H1 (cell line): ENCODE measurements at regions not wholly inside any gene's neighbourhood (a gene's known extent, or its start where the extent isn't known, plus 50 kb on each side); places are given as distances from the start of the nearest gene placed in this dataset.

Source experiments
- CTCF ChIA-PET: fragments of 300-600 bp; sonication (Branson Sonifier 250); formaldehyde crosslinking; loops from one replicate; lab custom pipeline; 2021; ENCODE audit not compliant: partially characterized antibody; lab: Charles Lee
- POLR2A ChIA-PET: fragments of 300-600 bp; sonication (Branson Sonifier 250); formaldehyde crosslinking; loops from one replicate; lab custom pipeline; 2021; ENCODE audit warnings: inconsistent platforms; ENCODE audit not compliant: partially characterized antibody; lab: Charles Lee
- DNase-seq, 2 experiments: peaks; one replicate each; pipeline versions ENCODE4 v3.0.0 to v3.0.0-alpha.2; 2010 to 2022; ENCODE audit warnings: low spot score in 2 of 2, low read depth in 1 of 2, mixed read lengths in 1 of 2
- FAIRE-seq: peaks from 2 replicates; lab custom pipeline; 2011; peaks lifted over from hg19 to GRCh38; lab: Jason Lieb, UNC
- H2AFZ ChIP-seq: 2 replicates; pipeline ENCODE4 v1.8.1; 2012; ENCODE audit warnings: low read length, inconsistent platforms
- H2AK5ac ChIP-seq: 2 replicates; pipeline ENCODE4 v1.6.1; 2013; ENCODE audit warnings: low read depth, low read length
- H2BK120ac ChIP-seq: replicated peaks from 2 replicates; pipeline ENCODE3; 2013; ENCODE audit warnings: low read depth, low read length, inconsistent platforms
- H2BK12ac ChIP-seq: 2 replicates; pipeline ENCODE4 v1.6.1; 2013; ENCODE audit warnings: low read depth, low read length
- H2BK15ac ChIP-seq: 2 replicates; pipeline ENCODE4 v1.6.1; 2013; ENCODE audit warnings: low read length
- H2BK20ac ChIP-seq: 2 replicates; pipeline ENCODE4 v1.6.1; 2013; ENCODE audit warnings: low read length
- H2BK5ac ChIP-seq: 2 replicates; pipeline ENCODE4 v1.6.1; 2013; ENCODE audit warnings: low read depth, low read length
- H3K14ac ChIP-seq: 2 replicates; pipeline ENCODE4 v1.6.1; 2013; ENCODE audit warnings: inconsistent platforms; ENCODE audit not compliant: insufficient read length
- H3K18ac ChIP-seq: 2 replicates; pipeline ENCODE4 v1.6.1; 2013; ENCODE audit warnings: low read length; ENCODE audit errors: extremely low read depth
- H3K23ac ChIP-seq: 2 replicates; pipeline ENCODE4 v1.6.1; 2013; ENCODE audit warnings: inconsistent platforms; ENCODE audit not compliant: insufficient read length
- H3K23me2 ChIP-seq: 2 replicates; pipeline ENCODE4 v1.6.1; 2013; ENCODE audit warnings: low read depth, low read length
- H3K27ac ChIP-seq: 2 replicates; pipeline ENCODE4 v1.6.1; 2011; ENCODE audit warnings: low read depth, low read length, inconsistent platforms
- H3K27me3 ChIP-seq, 4 experiments: replicated peaks in 1 of 4; 1 replicate in 1 of 4; 2 replicates in 3 of 4; pipeline versions ENCODE4 v1.6.1 to v1.8.1; 2011 to 2013; ENCODE audit warnings: low read length in 3 of 4, mild to moderate bottlenecking in 3 of 4, inconsistent platforms in 2 of 4, mixed read lengths in 2 of 4, moderate library complexity in 1 of 4; ENCODE audit not compliant: control insufficient read depth in 3 of 4, insufficient read depth in 3 of 4; ENCODE audit errors: extremely low read depth in 1 of 4
- H3K36me3 ChIP-seq, 4 experiments: 2 replicates each; pipeline versions ENCODE4 v1.6.1 to v1.8.1; 2011 to 2013; ENCODE audit warnings: mild to moderate bottlenecking in 4 of 4, low read length in 3 of 4, moderate library complexity in 2 of 4, control low read depth in 1 of 4, inconsistent platforms in 1 of 4; ENCODE audit not compliant: insufficient read depth in 4 of 4, control insufficient read depth in 2 of 4
- H3K4ac ChIP-seq: replicated peaks from 2 replicates; pipeline ENCODE3; 2013; ENCODE audit warnings: low read length, low read depth, mixed read lengths, inconsistent platforms; ENCODE audit not compliant: insufficient read length
- H3K4me1 ChIP-seq, 4 experiments: replicated peaks in 1 of 4; 1 replicate in 1 of 4; 2 replicates in 3 of 4; pipeline versions ENCODE4 v1.6.1 to v1.8.1; 2011 to 2013; ENCODE audit warnings: low read length in 3 of 4, inconsistent platforms in 2 of 4, mixed read lengths in 1 of 4; ENCODE audit not compliant: insufficient read depth in 4 of 4, control insufficient read depth in 3 of 4
- H3K4me2 ChIP-seq, 2 experiments: 2 replicates each; pipeline versions ENCODE4 v1.6.1 to v1.8.1; 2011 to 2013; ENCODE audit warnings: low read depth in 2 of 2, low read length in 2 of 2, control low read depth in 1 of 2, inconsistent platforms in 1 of 2, mild to moderate bottlenecking in 1 of 2; ENCODE audit not compliant: insufficient read depth in 1 of 2
- H3K4me3 ChIP-seq, 4 experiments: fragments of 200-600, 300-600 bp in 1 of 4; sonication (generic), shearing (Covaris generic), sonication (Bioruptor Twin) in 1 of 4; 2 replicates each; pipeline versions ENCODE4 v1.5.1 to v1.8.1; 2011 to 2016; ENCODE audit warnings: low read length in 4 of 4, low read depth in 3 of 4, control low read depth in 2 of 4, inconsistent platforms in 2 of 4, mild to moderate bottlenecking in 2 of 4, mixed read lengths in 1 of 4, moderate library complexity in 1 of 4; ENCODE audit not compliant: insufficient read depth in 2 of 4; ENCODE audit errors: extremely low read depth in 1 of 4
- H3K56ac ChIP-seq: replicated peaks from 2 replicates; pipeline ENCODE3; 2013; ENCODE audit warnings: low read depth, mild to moderate bottlenecking, mixed read lengths, low read length, inconsistent platforms; ENCODE audit not compliant: insufficient read length
- H3K79me1 ChIP-seq: 2 replicates; pipeline ENCODE4 v1.6.1; 2013; ENCODE audit warnings: low read depth, low read length, control low read depth
- H3K79me2 ChIP-seq, 2 experiments: 2 replicates each; pipeline versions ENCODE4 v1.6.1 to v1.8.1; 2012 to 2013; ENCODE audit warnings: low read length in 2 of 2, mild to moderate bottlenecking in 2 of 2, inconsistent platforms in 1 of 2; ENCODE audit not compliant: insufficient read depth in 2 of 2, control insufficient read depth in 1 of 2
- H3K9ac ChIP-seq, 4 experiments: replicated peaks in 1 of 4; 1 replicate in 1 of 4; 2 replicates in 3 of 4; pipeline versions ENCODE4 v1.6.1 to v1.8.1; 2011 to 2013; ENCODE audit warnings: low read depth in 3 of 4, low read length in 3 of 4, control low read depth in 2 of 4, mild to moderate bottlenecking in 2 of 4, moderate library complexity in 2 of 4, inconsistent platforms in 1 of 4; ENCODE audit errors: extremely low read depth in 1 of 4
- H3K9me3 ChIP-seq, 2 experiments: 2 replicates each; pipeline versions ENCODE4 v1.6.1 to v1.8.1; 2012 to 2013; ENCODE audit warnings: mild to moderate bottlenecking in 2 of 2, moderate library complexity in 2 of 2, control low read depth in 1 of 2, inconsistent platforms in 1 of 2, low read depth in 1 of 2, low read length in 1 of 2, mixed read lengths in 1 of 2; ENCODE audit not compliant: insufficient read depth in 2 of 2
- H4K20me1 ChIP-seq, 2 experiments: replicated peaks in 1 of 2; 2 replicates each; pipeline versions ENCODE3 to v1.8.1; 2011 to 2013; ENCODE audit warnings: inconsistent platforms in 2 of 2, low read length in 2 of 2, mild to moderate bottlenecking in 1 of 2; ENCODE audit not compliant: insufficient read depth in 2 of 2, control insufficient read depth in 1 of 2
- H4K5ac ChIP-seq: 2 replicates; pipeline ENCODE4 v1.6.1; 2013; ENCODE audit warnings: low read length, low read depth, mixed read lengths, inconsistent platforms; ENCODE audit not compliant: insufficient read length
- H4K8ac ChIP-seq: 2 replicates; pipeline ENCODE4 v1.8.0; 2013; ENCODE audit warnings: mild to moderate bottlenecking, moderate library complexity, low read length, inconsistent platforms; ENCODE audit not compliant: insufficient read depth; ENCODE audit errors: extremely low read depth
- H4K91ac ChIP-seq: replicated peaks from 2 replicates; pipeline ENCODE3; 2013; ENCODE audit warnings: low read length, mixed read lengths, inconsistent platforms; ENCODE audit not compliant: insufficient read length
- HDAC2 ChIP-seq, 2 experiments: fragments of 300-600 bp in 1 of 2; sonication (generic) in 1 of 2; IDR thresholded peaks; 2 replicates each; pipeline ENCODE4 v1.6.1; 2011 to 2012; ENCODE audit warnings: low read depth in 2 of 2, low read length in 2 of 2, mild to moderate bottlenecking in 2 of 2, moderate library complexity in 2 of 2, borderline replicate concordance in 1 of 2, inconsistent platforms in 1 of 2
- NANOG ChIP-seq: IDR thresholded peaks from 2 replicates; pipeline ENCODE4 v1.6.1; 2011; ENCODE audit warnings: low read length, low read depth, mild to moderate bottlenecking, inconsistent platforms; ENCODE audit not compliant: insufficient read depth, poor library complexity, severe bottlenecking
- NRF1 ChIP-seq: IDR thresholded peaks from 2 replicates; pipeline ENCODE4 v1.6.1; 2011; ENCODE audit warnings: mild to moderate bottlenecking, low read depth, low read length, improper control_type of control experiment
- SP2 ChIP-seq: IDR thresholded peaks from 2 replicates; pipeline ENCODE4 v1.6.1; 2012; ENCODE audit warnings: mild to moderate bottlenecking, low read length, inconsistent platforms

- Histone ChIP-seq H3K4ac (no peak overlapping the region), H3K4me3 (no peak overlapping the region), H4K8ac (no peak overlapping the region), H2BK5ac (no peak overlapping the region), H3K4me1 (peaks cover 0 to 4% (median 0%) of the 10 kb centered on the region in 4 experiments; a peak in 1 of 7 replicates), H2BK15ac (no peak overlapping the region), H2BK20ac (no peak overlapping the region), H3K27ac (no peak overlapping the region), H4K5ac (no peak overlapping the region), H3K14ac (no peak overlapping the region), H4K91ac (no peak overlapping the region), H2AFZ (no peak overlapping the region), H2BK12ac (no peak overlapping the region), H3K23ac (no peak overlapping the region), H3K9ac (no peak overlapping the region), H3K4me2 (no peak overlapping the region), H3K23me2 (no peaks in the 10 kb centered on the region), H2AK5ac (no peak overlapping the region), H3K79me1 (no peaks in the 10 kb centered on the region), H2BK120ac (no peak overlapping the region), H3K9me3 (no peaks in the 10 kb centered on the region), H3K27me3 (no peaks in the 10 kb centered on the region), H3K79me2 (no peaks in the 10 kb centered on the region), H3K36me3 (no peaks in the 10 kb centered on the region), H3K18ac (no peak overlapping the region), H4K20me1 (no peaks in the 10 kb centered on the region), H3K56ac (no peak overlapping the region)
- FAIRE-seq (no peak), DNase-seq (no peak)
- ChIA-PET POLR2A (no interaction called here), CTCF (no interaction called here)
- TF ChIP-seq NRF1: no peak
- no peak for TF ChIP-seq SP2
- no peak for TF ChIP-seq HDAC2 (IDR thresholded peaks at IDR 0.05; ENCODE audit: borderline replicate concordance in 1 of 2, low read depth in 2 of 2, low read length in 2 of 2)
- TF ChIP-seq NANOG: no peak
Observed at GRCh38 chr5:125207856-125208255, 461.4 kb upstream of the ZNF608 start.
